ENCODE measurements at regions not wholly inside any gene's neighbourhood (a gene's known extent, or its start where the extent isn't known, plus 50 kb on each side); places are given as distances from the start of the nearest gene placed in this dataset.

DNA sequence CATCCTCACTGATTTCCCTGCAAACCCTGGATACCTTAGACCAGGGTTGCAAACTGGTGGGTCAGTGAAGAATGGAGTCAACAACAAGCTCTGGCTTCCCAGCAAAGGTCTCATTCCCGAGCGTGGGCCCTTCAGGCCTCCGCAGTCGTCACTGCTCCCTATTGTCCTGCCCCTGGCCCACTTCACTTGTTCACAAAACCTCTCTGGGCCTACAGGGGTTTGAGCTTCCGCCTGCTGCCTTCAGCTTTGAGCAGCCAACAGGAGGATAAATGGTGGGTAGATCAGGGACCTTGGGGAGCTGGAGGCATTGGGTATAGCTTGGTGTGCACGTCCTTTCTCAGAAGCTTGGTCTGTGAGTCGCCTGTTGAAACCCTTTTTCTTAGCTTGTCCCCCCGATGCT lies 148.8 kb downstream of the KATNIP start:
- DNase-seq (ENCODE audit: extremely low read depth in 1 of 4, low spot score in 3 of 4) (no peak), FAIRE-seq (no peak), ATAC-seq (no peak)
- in situ Hi-C loops (cut with MboI), result no loop called here
- H2AFZ ChIP-seq (ENCODE audit: low read depth, low read length), result no peak overlapping the region
- H3K4me1 ChIP-seq (replicated peaks in 1 of 2; ENCODE audit: control insufficient read depth in 2 of 2, insufficient read depth in 2 of 2, low read length in 2 of 2), result no peaks in the 10 kb centered on the region; a peak in 1 of 5 replicates
- no peak for TF ChIP-seq ARID1B (IDR thresholded peaks at IDR 0.05)
- TF ChIP-seq HNRNPH1 (optimal IDR thresholded peaks at IDR 0.05; ENCODE audit: low read depth, low read length), result no peak
- TF ChIP-seq FOSL1 (tag; conservative IDR thresholded peaks at IDR 0.05), result no peak
- TF ChIP-seq TRIM24 (IDR thresholded peaks at IDR 0.05), result no peak
- no peak for TF ChIP-seq CREB1 (IDR thresholded peaks at IDR 0.05)
- no peak for TF ChIP-seq CREB1 (CRISPR knock-in tag; IDR thresholded peaks at IDR 0.05)
- TF ChIP-seq ZNF592 (IDR thresholded peaks at IDR 0.05), result no peak
- no peak for TF ChIP-seq ZNF253 (CRISPR knock-in tag; conservative IDR thresholded peaks at IDR 0.05)
- TF ChIP-seq NCOA4 (IDR thresholded peaks at IDR 0.05; ENCODE audit: partially characterized antibody), result no peak
- TF ChIP-seq SRSF9 (IDR thresholded peaks at IDR 0.05; ENCODE audit: borderline replicate concordance, low read depth, low read length), result no peak
- no peak for TF ChIP-seq NFRKB (IDR thresholded peaks at IDR 0.05; ENCODE audit: low read depth)
- no peak for TF ChIP-seq TEAD2 (tag; IDR thresholded peaks at IDR 0.05)
- TF ChIP-seq FOXO4 (CRISPR knock-in tag; IDR thresholded peaks at IDR 0.05), result no peak
- H3K9me3 ChIP-seq (replicated peaks; ENCODE audit: control insufficient read depth, insufficient read depth, low read depth, low read length), result no peaks in the 10 kb centered on the region
- H3K27me3 ChIP-seq (ENCODE audit: control insufficient read depth in 2 of 2, insufficient read depth in 2 of 2, low read length in 2 of 2), result no peaks in the 10 kb centered on the region
- WGBS (ENCODE audit: insufficient coverage, low coverage, missing lambda C conversion rate), result 57% methylated on average over 8 of the region's 8 CpGs
- no peaks in the 10 kb centered on the region for H3K9me1 ChIP-seq (ENCODE audit: control insufficient read depth, insufficient read depth, low read length)
- no peak overlapping the region for H3K4me2 ChIP-seq (ENCODE audit: insufficient read depth, low read length)
- ChIA-PET CTCF (ENCODE audit: low intra/inter-chr PET ratio) (interaction anchor here (1.7 kb wide), 1 partner anchor 169 kb away, joined by 6 read pairs; no protein-coding TSS in a partner anchor), POLR2A (no interaction called here)
- no peaks in the 10 kb centered on the region for H4K20me1 ChIP-seq (replicated peaks; ENCODE audit: control insufficient read depth, insufficient read depth, low read length)
- no TSS peak for BruUV-seq (replicated peaks)
- no peak overlapping the region for H3K4me3 ChIP-seq
- no peak overlapping the region for H3K9ac ChIP-seq (ENCODE audit: insufficient read depth in 1 of 2, low read depth in 2 of 2, low read length in 2 of 2)
- no peaks in the 10 kb centered on the region for H3K36me3 ChIP-seq (ENCODE audit: control insufficient read depth, insufficient read depth, low read length)
- no peak overlapping the region for H3K27ac ChIP-seq (ENCODE audit: extremely low read depth, low read depth, low read length)
- no peaks in the 10 kb centered on the region for H3K79me2 ChIP-seq (ENCODE audit: control insufficient read depth, insufficient read depth, low read length)
- intact Hi-C loops (cut with micrococcal nuclease), result no loop called here
